ENCODE measurements at regions not wholly inside any gene's neighbourhood (a gene's known extent, or its start where the extent isn't known, plus 50 kb on each side); places are given as distances from the start of the nearest gene placed in this dataset.

DNA sequence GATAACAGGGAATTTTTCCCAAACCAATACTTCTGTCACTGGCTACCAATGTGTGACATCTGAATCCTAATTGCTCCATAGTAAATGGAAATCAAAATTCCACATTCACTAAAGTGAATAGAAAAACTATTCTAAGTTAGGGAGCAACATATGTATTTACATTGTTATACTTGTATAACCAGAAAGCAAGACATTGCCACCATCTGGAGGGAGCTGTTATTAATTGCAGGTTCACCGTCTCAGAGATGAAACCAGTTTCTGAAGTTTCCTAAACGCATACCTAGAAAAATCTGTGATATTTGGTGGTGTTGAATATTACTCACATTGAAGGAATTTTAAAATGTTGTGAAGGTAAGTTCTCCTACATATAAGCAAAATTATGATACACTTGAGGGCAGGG lies 390.1 kb downstream of the NXPH1 start:
- dilution Hi-C loops (cut with MboI; ENCODE audit: extremely low pct_ligation_motif_present, low sequenced_read_pairs), result no loop called here
- H3K4me3 ChIP-seq (ENCODE audit: control insufficient read depth in 2 of 3, extremely low read depth in 1 of 3, insufficient read depth in 2 of 3, low read depth in 1 of 3, low read length in 3 of 3), result no peak overlapping the region
- no peaks in the 10 kb centered on the region for H3K79me2 ChIP-seq (ENCODE audit: control insufficient read depth, insufficient read depth, low read length)
- DNase-seq (ENCODE audit: low read depth, low spot score), result no peak
- FAIRE-seq, result no peak
- H3K36me3 ChIP-seq (ENCODE audit: control insufficient read depth in 2 of 2, extremely low read depth in 1 of 2, insufficient read depth in 2 of 2, low read length in 2 of 2), result no peaks in the 10 kb centered on the region
- H3K9ac ChIP-seq (ENCODE audit: control insufficient read depth, extremely low read depth, insufficient read depth, low read length), result no peak overlapping the region
- H2AFZ ChIP-seq (ENCODE audit: control insufficient read depth, low read length), result no peak overlapping the region
- no peak overlapping the region for H3K27ac ChIP-seq (ENCODE audit: control insufficient read depth, insufficient read depth, low read length)
- H3K9me1 ChIP-seq (ENCODE audit: control insufficient read depth, extremely low read depth, insufficient read depth, low read length), result no peaks in the 10 kb centered on the region
- H3K27me3 ChIP-seq (ENCODE audit: control insufficient read depth, extremely low read depth, insufficient read depth, low read length), result no peaks in the 10 kb centered on the region
- no peak overlapping the region for H3K4me2 ChIP-seq (ENCODE audit: control insufficient read depth, extremely low read depth, insufficient read depth, low read depth, low read length)
- no peaks in the 10 kb centered on the region for H4K20me1 ChIP-seq (ENCODE audit: control insufficient read depth, extremely low read depth, insufficient read depth, low read length)
- TF ChIP-seq CTCF (optimal IDR thresholded peaks at IDR 0.05 in 1 of 3, IDR thresholded peaks at IDR 0.05 in 1 of 3, conservative IDR thresholded peaks at IDR 0.05 in 1 of 3; ENCODE audit: extremely low read depth in 1 of 3, insufficient read depth in 2 of 3, low read length in 3 of 3) (no peak), EZH2 (IDR thresholded peaks at IDR 0.05; ENCODE audit: low read length) (no peak)
- no peaks in the 10 kb centered on the region for H3K4me1 ChIP-seq (ENCODE audit: control insufficient read depth, extremely low read depth, insufficient read depth, low read length)
- no peaks in the 10 kb centered on the region for H3K9me3 ChIP-seq (ENCODE audit: control insufficient read depth, low read depth, low read length)

DNA sequence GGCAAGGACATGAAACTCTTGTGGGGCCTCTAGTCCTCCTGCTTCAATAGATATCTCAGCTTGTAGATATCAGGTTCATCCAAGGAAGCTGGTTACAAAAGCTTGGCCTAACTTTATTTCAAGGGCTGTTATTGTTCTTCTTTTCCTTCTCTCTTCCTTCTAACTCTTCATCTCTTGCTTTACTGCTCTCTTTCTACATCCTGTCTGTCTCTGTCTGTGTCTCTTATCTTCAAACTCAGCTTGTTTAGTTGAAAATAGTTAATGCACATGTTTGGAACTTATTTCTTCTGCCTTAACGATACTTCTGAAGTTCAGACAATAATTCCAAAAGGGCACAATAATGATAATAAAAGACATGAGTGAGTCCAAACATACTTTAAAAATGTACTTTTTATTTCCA lies 393.9 kb downstream of the NXPH1 start:
- DNase-seq (ENCODE audit: low read depth, low spot score), result no peak
- Histone ChIP-seq H3K4me3 (ENCODE audit: control insufficient read depth in 2 of 3, extremely low read depth in 1 of 3, insufficient read depth in 2 of 3, low read depth in 1 of 3, low read length in 3 of 3) (no peak overlapping the region), H3K4me1 (ENCODE audit: control insufficient read depth, extremely low read depth, insufficient read depth, low read length) (no peaks in the 10 kb centered on the region), H2AFZ (ENCODE audit: control insufficient read depth, low read length) (no peak overlapping the region), H3K9me3 (ENCODE audit: control insufficient read depth, low read depth, low read length) (no peaks in the 10 kb centered on the region), H3K79me2 (ENCODE audit: control insufficient read depth, insufficient read depth, low read length) (no peaks in the 10 kb centered on the region), H3K4me2 (ENCODE audit: control insufficient read depth, extremely low read depth, insufficient read depth, low read depth, low read length) (no peak overlapping the region), H4K20me1 (ENCODE audit: control insufficient read depth, extremely low read depth, insufficient read depth, low read length) (no peaks in the 10 kb centered on the region), H3K9me1 (ENCODE audit: control insufficient read depth, extremely low read depth, insufficient read depth, low read length) (no peaks in the 10 kb centered on the region), H3K9ac (ENCODE audit: control insufficient read depth, extremely low read depth, insufficient read depth, low read length) (no peak overlapping the region), H3K27me3 (ENCODE audit: control insufficient read depth, extremely low read depth, insufficient read depth, low read length) (no peaks in the 10 kb centered on the region), H3K27ac (ENCODE audit: control insufficient read depth, insufficient read depth, low read length) (no peak overlapping the region), H3K36me3 (ENCODE audit: control insufficient read depth in 2 of 2, extremely low read depth in 1 of 2, insufficient read depth in 2 of 2, low read length in 2 of 2) (no peaks in the 10 kb centered on the region)
- no peak for FAIRE-seq
- TF ChIP-seq CTCF (optimal IDR thresholded peaks at IDR 0.05 in 1 of 3, IDR thresholded peaks at IDR 0.05 in 1 of 3, conservative IDR thresholded peaks at IDR 0.05 in 1 of 3; ENCODE audit: extremely low read depth in 1 of 3, insufficient read depth in 2 of 3, low read length in 3 of 3) (no peak), EZH2 (IDR thresholded peaks at IDR 0.05; ENCODE audit: low read length) (no peak)
- dilution Hi-C loops (cut with MboI; ENCODE audit: extremely low pct_ligation_motif_present, low sequenced_read_pairs), result no loop called here

Measured in keratinocyte (primary cell).